GM18505 (cell line): ENCODE measurements at regions not wholly inside any gene's neighbourhood (a gene's known extent, or its start where the extent isn't known, plus 50 kb on each side); places are given as distances from the start of the nearest gene placed in this dataset.
"Not testable (repeated sequence)": the region's sequence is repeated elsewhere in the genome, so short reads cannot be mapped to it uniquely, and the experiment has no call there.

Source experiments
- ATAC-seq: cut with Tn5 transposase; IDR thresholded peaks from one replicate; pipeline ENCODE4 v1.9.1; 2021; ENCODE audit not compliant: unreplicated experiment
- POLR2A ChIP-seq: IDR thresholded peaks from 4 replicates; pipeline ENCODE4 v1.6.1; 2011; ENCODE audit warnings: borderline replicate concordance; ENCODE audit not compliant: insufficient read depth, insufficient read length; ENCODE audit errors: extremely low read depth

DNA sequence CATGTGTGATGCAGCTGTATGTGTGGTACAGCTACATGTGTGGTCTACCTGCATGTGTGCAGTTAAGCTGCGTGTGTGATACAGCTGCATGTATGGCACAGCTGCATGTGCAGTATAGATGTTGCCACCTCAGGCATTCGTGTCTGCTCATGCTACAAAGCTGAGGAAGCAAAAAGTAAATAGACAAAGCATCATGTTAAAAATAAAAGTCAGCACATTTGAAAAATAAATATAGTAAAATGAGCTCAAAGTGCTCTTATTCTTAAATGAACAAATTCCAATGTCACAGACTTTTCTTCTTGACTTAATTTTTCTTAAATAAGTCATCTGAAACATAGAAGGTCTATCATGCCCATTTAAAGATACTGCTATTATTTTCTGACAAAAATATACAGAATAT, 519.3 kb upstream of the SOX11 start:
- no peak for ATAC-seq

DNA sequence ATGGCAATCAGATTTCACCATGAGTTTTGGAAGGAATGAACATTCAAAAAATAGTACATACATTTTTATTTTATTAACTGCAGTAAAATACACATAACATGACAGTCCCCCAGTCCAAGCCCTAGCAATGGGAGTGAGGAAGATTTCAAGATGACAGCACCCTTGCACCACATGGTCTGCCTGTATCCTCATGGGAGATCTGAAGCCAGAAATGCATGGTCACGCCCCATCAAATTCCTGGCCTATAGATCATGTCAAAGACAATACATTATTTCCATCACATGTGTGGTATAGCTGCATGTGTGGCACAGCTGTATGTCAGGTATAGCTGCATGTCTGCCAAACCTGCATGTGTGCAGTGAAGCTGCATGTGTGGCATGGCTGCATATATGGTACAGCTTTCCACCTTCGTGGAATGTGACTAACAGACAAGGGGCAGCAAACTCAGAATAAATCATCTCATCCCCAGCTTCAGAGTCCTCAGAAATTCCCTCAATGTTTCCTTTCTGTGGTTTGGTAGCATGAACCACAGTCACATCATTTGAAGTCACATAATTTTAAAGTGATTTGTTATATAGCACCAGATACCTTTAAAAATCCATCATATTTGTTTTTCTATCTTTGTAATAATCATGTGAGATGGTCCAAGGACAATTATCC, 518.2 kb upstream of the SOX11 start:
- no peak for ATAC-seq
- no peak for TF ChIP-seq POLR2A

More for the DNA sequence above, 519.3 kb upstream of the SOX11 start:
- TF ChIP-seq POLR2A = no peak

DNA sequence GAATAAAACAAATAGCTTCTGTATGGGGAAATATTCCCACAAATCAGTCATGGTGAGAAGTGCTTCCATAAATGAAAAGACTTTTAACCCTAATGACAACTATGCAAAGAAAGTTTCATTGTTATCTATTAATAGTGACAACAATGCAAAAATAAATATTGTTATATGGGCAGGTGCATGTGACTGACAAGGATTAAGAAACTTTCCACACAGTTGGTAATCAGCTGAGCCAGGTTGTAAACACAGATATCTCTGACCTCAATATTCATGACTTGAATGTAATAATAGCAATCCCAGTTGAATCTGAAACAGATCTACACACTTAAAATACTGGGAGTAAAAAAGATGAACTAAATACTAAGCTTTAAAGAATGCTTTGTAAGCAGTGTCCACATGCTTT, 517.0 kb upstream of the SOX11 start:
- no peak for TF ChIP-seq POLR2A

DNA sequence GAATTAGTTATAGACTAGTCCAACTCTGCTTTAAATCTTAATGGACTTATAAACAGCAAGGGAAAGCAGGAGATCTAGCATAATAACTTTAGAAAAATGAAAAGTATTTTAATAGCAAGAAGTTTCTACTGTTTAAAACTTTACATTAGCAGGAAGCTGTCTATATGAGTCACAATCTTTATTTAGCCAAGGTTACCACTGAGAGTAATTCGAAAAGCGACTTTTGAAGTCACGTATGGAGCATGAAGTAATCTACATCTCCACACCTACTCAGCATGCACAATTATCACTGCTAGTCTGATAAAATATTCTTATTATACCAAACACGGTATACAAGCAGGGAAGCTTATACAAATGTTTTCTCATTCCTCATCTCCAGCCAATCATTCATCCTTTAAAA, 515.4 kb upstream of the SOX11 start:
- no peak for TF ChIP-seq POLR2A
- no peak for ATAC-seq

More for the DNA sequence above, 517.0 kb upstream of the SOX11 start:
- no peak for ATAC-seq

DNA sequence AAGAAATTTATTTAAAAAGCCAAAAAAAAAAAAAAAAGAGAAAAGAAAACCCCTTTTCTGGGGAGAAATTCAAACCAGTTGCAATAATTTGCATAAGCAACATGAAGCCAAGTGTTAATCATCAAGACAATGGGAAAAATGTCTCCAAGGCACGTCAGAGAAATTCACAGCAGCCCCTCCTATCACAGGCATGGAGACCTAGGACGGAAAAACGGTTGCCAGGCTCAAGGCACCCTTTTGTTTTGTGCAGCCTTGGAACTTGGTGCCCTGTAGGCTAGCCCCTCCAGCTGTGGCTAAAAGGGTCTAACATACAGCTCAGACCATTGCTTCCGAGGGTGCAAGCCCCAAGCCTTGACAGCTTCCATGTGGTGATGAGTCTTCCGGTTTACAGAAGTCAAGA, 509.2 kb upstream of the SOX11 start:
- no peak for TF ChIP-seq POLR2A
- ATAC-seq = no peak

DNA sequence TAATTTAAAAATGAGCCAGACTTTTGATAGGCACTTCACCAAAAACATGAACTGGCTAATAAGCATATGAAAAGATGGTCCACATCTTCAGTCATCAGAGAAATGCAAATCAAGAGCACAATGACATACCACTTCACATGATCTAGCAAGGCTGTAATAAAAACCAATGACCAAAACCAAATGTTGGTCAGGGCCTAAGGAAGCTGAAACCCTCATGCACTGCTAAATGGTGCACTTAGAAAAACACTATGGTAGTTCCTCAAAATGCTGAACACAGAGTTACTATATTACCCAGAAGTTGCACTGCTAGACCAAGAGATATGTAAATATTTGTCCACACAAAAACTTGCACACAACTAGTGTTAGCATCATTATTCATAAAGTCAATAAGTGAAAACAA, 504.9 kb upstream of the SOX11 start:
- no peak for ATAC-seq
- TF ChIP-seq POLR2A = no peak

DNA sequence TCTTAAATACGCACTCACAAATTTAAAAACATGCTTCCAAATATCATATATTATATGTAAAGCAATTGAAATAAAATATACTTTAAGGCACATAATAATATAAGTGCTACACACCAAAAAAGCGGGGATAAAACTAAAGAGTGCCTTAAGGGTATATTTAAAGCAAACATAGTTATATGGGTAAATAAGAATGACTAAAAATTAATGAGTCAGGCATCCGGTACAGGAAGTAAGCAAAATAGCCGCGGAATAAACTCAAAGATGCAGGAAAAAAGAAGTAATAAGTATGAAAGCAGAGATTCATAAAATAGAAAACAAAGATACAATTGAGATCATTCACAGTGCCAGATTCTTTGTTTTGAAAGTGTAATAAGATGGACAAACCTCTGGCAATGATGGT, 503.5 kb upstream of the SOX11 start:
- no peak for TF ChIP-seq POLR2A
- no peak for ATAC-seq

DNA sequence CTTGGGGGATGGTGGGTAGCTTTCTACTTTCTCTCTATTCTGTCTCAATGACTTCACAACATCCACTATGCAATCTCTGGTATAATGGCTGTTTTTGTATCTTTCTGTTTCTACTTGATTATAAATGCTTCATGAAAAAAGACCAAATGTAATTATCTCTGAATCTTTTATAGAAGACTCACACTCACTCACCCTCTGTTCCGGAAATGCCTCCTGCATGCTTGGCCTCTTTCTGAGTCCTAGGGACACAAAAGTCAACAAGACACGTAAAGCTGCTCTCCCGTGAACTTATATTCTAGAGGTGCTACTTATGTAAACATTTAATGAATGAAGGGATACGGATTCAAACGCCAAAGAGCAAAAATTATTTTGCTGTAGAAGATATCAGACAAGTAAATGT, 502.2 kb upstream of the SOX11 start:
- ATAC-seq = no peak
- TF ChIP-seq POLR2A = no peak

DNA sequence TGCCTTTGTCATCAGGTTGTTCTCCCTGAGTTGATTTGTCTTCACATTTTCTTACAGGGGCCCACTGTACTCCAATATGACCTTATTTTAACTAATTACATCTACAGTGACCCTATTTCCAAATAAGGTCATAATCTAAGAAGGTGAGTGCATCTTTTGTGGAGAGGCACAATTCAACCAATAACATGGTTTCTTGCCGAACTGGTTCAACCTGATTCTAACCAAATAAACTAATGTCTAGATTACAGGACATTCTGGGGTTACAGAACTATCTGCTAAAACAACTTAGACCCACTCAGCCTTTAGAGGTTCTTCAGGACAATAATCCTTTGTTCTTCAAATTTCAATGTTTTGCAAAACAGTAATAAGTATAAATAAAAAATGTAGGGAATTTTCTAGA, 496.5 kb upstream of the SOX11 start:
- no peak for ATAC-seq
- no peak for TF ChIP-seq POLR2A

DNA sequence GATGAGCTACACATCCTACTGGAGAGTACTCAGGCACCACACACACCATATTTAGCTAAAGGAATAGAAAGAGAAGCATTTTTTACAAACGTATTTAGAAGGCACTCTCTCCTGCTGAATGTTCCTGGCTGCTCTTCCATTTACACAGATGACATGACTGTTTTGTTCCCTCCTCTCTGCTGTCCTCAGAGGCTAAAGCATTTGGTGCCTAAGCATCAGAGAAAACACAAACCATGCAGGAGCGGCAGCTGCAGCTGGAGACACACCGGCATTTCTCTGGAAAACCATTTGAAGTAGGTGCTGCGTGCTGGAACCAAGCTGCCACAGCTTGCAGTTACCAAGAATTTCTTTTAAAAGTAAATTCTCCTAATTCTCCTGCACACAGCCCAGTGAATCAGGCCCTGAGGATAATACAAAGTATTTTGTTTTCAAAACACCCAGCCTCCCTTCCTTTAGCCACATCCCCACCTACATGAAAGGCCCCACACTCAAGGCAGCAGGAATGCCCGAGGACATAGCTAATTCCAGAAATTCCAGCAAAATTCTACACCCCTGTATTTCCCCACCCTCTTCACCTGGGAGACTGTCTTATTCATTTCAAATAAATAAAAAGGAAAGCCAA, 488.9 kb upstream of the SOX11 start:
- no peak for ATAC-seq

DNA sequence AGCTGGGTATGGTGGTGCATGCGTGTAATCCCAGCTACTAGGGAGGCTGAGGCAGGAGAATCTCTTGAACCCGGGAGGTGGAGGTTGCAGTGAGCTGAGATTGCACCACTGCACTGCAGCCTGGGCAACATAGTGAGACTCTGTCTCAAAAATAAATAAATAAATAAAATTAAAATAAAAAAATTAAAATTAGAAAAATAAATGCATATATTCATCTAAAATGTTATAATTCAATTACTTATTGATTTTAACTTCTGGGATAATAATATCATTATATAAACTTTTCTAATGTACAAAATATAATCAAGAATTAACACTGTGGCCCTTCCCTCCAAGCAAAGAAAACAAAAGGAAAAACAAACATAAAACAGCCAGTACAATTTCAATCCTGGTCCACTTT, 485.4 kb upstream of the SOX11 start:
- ATAC-seq = not testable (repeated sequence)

More for the DNA sequence above, 488.9 kb upstream of the SOX11 start:
- no peak for TF ChIP-seq POLR2A

DNA sequence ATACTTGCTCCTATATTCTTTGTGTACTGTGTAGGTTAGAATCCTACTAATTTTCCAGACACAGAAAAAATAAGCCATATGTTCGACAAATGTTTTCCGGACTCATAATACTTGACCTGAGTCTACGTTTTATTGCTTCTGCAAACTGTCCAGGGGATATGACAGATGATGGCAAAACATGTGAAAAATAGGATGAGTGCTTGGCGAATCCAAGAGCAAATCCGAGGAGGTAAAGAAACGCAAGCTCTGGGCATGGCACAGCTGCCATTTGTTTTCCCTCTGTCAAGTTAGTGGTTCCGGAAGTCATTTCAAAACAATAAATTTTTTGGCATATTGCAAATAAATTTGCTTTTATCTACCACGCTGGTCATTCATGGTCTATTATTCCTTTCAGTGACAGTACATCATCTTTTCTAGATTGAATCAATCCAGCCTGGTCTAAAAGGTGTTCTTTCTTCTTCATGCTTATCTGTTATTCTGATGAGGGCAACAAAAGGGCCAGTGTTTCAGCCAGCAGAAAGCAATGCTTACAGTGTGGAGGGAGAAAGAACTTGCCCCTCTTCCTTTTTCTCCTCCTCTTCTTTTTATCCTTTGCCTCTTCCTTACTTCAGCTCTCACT, 476.1 kb upstream of the SOX11 start:
- no peak for TF ChIP-seq POLR2A
- ATAC-seq = no peak

DNA sequence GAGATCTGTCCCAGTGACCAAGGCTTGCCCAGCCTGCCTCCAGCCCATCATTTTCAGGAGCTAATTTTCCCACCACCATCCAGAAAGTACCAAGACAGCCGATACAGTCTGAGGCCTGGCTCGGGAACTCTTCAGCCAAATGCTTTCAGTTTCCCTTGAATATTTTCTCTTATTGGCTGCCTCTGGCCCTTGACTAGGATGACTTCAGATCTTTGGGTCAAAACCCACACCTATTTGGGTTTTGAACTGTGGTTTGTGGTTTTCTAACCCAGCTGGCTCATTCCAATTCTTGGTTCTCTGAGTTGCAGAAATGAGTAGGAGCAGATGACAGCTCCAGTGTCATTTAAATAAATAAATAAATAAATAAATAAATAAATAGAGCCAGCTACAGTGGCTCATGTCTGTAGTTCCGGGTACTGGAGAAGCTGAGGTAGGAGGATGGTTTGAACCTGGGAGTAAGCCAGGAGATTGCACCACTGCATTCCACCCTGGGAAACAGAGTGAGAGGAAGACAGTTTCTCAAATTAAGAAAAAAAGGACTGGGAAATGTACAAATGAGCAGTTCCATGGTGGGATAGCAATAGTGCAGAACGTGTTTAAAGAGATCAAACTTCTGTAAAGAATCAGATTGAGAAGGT, 465.0 kb upstream of the SOX11 start:
- TF ChIP-seq POLR2A = no peak
- ATAC-seq = no peak

DNA sequence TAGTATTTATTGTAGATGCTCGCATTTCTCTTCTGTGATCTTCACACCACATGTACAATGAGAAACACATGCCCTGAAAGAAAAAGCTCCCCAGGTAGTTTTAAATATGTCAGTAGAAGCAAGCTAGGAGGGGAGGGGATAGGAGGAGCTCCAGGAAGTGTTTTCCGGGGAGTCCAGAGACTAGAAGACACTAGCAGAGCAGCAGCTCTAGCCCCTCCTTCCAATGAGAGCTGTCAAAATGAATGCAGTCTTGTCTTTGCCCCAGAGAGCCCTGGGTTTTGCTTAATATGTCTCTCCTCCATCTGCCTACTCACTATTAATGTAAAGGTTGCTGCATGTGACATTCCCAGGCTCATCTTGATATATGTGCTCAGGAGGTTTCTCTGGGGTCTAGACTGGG, 462.6 kb upstream of the SOX11 start:
- TF ChIP-seq POLR2A = no peak
- ATAC-seq = no peak

DNA sequence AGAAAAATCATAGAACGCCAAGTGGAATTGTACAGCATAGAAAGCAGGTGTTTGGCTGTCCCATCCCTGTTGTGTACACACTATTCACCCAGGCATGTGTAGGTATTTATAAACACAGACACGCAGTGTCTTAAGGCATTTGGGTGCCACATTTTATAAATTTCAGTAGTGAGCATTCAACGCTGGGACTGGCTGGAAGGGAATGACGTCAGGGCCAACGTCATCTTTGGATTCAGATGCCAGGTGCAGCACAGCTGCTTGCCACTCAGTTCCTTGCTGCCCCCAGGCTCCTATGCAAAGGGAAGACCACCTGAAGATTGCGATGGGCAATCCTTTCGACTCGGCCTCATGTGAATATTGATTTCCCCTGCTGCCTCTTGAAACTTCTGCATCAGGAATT, 461.7 kb upstream of the SOX11 start:
- ATAC-seq = no peak
- no peak for TF ChIP-seq POLR2A

DNA sequence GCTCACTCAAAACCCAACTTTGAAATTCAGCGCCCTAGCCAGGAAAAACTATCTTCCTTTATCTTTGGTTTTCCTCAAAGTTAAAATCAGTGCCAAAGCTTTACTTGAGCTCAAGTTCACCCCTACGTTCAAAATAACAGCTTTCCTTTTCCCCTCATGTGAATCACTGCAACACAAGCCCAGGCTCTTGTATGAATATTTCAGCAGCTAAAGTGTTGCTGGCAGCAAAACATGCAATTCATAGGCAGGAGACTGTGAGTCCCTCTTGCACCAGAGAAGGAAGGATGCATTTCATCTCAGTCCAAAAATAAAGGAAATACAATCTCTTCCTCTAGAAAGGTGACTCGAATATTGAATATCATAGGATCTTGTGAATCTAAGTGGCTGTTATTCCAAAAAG, 461.3 kb upstream of the SOX11 start:
- ATAC-seq = no peak
- TF ChIP-seq POLR2A = no peak
